SH-SY5Y (cell line): ENCODE measurements at regions not wholly inside any gene's neighbourhood (a gene's known extent, or its start where the extent isn't known, plus 50 kb on each side); places are given as distances from the start of the nearest gene placed in this dataset.

ENCODE experiments used
- GATA2 ChIP-seq: IDR thresholded peaks from 2 replicates; pipeline ENCODE4 v1.6.1; 2011; ENCODE audit warnings: mild to moderate bottlenecking, low read depth, low read length
- GATA3 ChIP-seq: IDR thresholded peaks from 2 replicates; pipeline ENCODE4 v1.6.1; 2011; ENCODE audit warnings: low read depth, mild to moderate bottlenecking, low read length, moderate library complexity

DNA sequence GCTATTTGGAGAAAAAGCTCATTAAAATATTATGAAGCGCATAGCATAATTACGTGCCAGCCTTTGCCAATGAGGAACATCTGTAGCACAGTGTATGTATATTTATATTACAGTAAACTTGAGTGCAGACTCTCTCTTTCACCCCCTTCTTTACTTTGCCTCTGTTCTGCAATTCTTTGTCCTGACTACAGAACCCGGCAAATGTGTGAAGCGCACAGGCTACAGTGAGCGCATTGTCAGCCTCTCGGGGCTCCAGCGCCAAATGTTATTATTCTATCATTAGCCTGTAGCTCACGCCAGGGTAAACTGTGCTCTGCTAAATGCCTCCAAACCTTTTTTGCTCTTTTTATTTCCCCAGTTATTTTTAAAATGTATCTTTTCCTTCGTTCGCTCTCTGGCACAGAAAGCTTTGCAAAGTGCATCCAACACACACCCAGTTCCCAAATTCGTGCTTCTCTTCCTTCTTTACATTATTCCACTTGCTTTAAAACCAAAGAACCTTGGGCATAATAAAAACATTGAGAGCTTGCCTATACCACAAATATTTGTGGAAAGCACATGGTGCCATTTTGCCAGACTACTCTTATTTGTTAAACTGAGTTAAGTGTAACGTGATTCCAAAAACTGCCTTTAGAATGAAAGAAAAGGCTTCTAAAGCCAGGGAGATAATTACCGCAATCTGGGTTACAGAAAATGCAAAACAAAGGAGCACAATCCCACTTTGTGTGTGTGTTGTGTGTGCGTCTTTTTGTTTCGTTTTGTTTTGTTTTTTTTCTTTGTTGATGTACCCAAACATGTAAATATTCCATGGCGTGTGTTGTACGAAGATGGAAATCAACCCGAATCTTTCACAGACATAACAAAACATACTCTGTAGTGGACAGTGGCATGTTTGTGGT, 164.1 kb upstream of the MPDZ start:
- no peak for TF ChIP-seq GATA3
- no peak for TF ChIP-seq GATA2

DNA sequence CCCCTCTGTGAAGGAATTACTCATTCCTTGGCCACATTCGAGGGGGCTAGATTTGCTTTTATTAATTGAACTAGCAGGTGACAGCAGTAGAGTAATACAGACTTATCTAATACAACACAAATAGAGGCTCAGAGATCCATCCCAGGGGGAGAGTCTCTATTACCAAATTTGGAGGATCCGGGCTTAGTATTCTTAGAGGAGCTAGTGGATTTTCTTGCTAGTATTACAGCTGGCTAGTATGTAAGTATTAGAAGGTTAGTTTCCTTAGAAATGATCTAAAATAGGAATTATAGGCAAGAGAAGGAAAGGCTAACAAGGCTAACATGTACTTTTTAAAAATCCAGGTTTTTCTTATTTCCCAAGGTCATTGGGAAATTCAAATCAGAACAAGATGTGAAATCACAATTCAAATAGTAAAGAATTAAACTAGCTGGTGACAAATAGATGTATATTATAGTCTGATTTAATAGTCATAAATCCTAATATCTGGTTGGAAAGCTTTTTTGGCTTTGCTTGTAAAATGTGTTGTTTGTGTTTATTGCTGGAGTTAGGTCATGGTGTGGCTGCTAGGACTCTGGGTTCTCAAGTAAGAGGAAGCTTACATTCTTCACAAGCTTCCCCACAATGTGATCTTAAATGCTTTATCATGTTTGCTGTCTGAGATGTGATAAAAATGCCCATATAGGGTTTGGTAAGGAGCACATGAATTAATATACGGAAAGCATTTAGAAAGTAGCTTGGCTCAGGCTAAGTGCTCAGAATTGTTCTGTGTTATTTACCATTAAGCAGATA, 160.4 kb upstream of the MPDZ start:
- no peak for TF ChIP-seq GATA2
- no peak for TF ChIP-seq GATA3

- TF ChIP-seq GATA2 (no peak), GATA3 (no peak)
Observed at GRCh38 chr9:13437866-13438265, 158.4 kb upstream of the MPDZ start.

DNA sequence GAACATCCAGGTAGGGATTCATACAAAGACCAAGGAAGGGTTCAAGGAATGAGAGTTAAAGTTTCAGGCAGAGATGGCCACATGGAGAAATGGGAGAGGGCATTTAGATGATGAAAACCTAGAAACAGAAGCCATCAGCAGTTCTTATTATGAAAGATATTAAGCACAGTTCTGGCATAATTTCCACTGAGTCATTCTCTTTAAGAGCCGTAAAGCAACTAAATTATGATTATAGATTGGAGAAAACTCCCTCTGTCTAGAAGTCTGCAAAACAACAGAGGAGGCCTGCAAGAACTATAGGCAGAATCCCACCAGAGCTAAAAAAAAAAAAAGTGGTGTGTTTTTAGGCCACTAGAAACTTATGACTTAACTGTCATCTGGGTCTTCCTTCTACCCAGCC, 157.1 kb upstream of the MPDZ start:
- TF ChIP-seq GATA3 (no peak), GATA2 (no peak)

DNA sequence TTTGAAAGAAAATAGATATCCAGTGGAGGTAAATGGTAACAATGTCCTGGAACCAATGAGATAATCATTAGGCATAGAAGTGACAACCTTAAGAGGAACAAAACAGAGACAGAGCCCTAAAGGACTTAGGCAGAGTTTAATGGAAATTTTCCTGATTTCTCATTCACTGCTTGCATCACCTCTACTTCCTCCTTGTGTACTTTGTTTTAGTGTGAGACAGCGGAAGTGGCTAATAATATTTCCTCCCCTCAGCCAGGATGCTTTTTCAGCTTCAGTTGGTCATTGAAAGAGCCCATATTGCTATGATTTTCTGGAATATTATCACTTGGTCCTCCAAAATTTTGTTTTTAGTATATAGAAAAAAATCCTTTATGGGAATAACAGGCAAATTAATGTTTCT, 153.4 kb upstream of the MPDZ start:
- TF ChIP-seq GATA2 (no peak), GATA3 (no peak)

- no peak for TF ChIP-seq GATA2
- no peak for TF ChIP-seq GATA3
Observed at GRCh38 chr9:13431692-13432091, 152.2 kb upstream of the MPDZ start.

- TF ChIP-seq GATA3 (no peak), GATA2 (no peak)
Observed at GRCh38 chr9:13431222-13431536, 151.7 kb upstream of the MPDZ start.

- TF ChIP-seq GATA3 = peak; percentile 44; the same call in 1 of the 2 replicates
- peak; percentile 55 for TF ChIP-seq GATA2
Observed at GRCh38 chr9:13430368-13431221, 151.1 kb upstream of the MPDZ start.

DNA sequence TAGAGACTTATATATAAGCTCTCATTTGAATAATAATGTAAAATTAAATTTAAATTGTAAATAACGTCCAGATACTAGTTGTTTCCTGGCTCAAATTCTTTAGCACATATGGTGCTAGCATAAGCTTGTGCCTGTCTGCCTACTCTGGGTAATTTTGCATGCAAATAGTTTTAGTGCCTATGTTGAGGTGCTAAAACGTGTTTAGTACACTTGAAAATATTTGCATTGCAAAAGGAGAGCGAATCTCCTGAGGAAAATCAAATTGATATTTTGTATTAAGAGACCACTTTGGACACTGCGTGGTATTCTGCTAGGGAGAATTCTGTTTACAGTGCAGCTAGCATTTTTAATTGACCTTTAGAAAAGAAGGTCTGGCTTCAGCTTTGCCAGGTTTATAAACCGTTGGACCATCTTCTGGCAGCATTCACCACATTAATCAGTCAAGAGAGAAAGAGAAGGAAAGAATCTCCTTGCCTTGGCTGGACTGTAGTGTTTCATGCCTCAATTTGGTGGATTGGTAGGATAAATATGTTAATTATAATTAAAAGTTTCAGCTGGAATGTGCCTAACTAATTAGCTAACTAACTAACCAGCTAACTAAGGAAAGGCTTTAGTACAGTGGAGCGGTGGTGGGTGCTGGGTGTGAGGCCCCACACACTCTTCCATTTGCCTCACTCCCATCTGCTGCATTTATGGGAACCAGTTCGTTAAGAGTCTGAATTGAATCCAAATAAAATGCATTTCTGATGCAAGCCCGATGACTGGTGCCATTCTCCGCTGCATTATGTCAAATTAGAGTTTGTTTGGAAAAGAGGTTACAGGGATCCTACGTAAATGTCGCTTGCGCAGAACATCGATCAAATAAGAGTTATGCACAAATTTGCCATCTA, 150.1 kb upstream of the MPDZ start:
- TF ChIP-seq GATA2 = no peak

DNA sequence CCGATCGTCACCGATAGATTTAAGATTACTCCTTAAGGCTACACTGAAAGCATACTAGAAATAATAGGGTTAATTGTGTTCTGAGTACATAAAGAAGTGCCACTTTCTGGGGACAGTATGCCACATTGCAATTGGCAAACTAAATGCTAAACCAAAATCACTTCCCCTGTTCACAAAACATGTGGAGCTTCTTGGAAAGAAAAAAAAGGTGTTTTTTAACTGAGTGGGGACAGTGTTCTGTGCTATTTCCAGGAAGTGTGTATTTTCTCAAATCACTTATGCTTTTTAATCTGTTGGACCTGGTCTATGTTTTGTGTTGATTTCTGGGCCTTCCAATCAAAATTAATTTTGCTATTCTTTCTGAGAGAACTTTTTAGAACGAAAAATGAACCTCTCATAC, 149.3 kb upstream of the MPDZ start:
- TF ChIP-seq GATA2 (no peak), GATA3 (no peak)

DNA sequence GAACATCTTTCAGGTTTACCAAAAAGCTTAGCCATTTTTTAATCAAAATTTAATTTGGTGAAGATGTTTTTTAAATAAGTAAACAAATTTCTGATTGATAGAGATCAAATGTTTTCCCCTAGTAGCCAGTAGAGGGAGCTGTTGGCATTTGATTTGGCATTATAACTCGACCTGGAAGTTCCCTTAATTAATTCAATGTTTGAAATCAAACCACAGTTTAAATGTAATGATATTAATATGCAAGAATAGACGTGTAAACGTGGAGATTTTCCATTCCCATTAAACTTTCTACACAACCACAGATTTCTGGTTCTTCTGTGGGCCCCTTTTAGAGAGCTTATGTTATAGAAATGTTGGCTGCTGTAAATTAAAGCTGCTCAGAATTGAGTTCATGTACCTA, 148.1 kb upstream of the MPDZ start:
- no peak for TF ChIP-seq GATA2
- TF ChIP-seq GATA3 = no peak

- no peak for TF ChIP-seq GATA2
Observed at GRCh38 chr9:13426606-13427005, 147.1 kb upstream of the MPDZ start.

- TF ChIP-seq GATA2 (no peak), GATA3 (no peak)
Observed at GRCh38 chr9:13424872-13425271, 145.4 kb upstream of the MPDZ start.

DNA sequence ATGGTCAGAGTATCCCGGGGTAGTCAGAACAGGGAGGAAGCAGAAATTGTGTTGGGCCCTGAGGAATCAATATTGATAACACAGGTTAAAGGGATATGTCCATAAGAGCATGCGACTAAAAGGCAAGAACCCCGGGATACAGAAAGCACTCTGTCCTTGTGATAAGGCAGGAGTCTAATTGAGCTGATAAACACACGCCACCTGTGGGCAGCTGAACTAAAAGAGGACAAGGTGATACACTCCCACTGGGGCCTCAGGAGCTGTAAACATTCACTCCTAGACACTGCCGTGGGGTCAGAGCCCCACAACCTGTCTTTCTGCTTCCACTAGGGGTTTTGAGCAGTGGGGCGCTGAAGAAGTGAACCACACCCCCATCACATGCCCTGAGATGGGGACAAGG, 144.7 kb upstream of the MPDZ start:
- TF ChIP-seq GATA2 = no peak
- TF ChIP-seq GATA3 = no peak
